CD8-positive, alpha-beta memory T cell (primary cell): ENCODE measurements at regions not wholly inside any gene's neighbourhood (a gene's known extent, or its start where the extent isn't known, plus 50 kb on each side); places are given as distances from the start of the nearest gene placed in this dataset.
A peak's percentile ranks its signal among the peaks of the same experiment; 100 is the strongest.

Experiments
- CTCF ChIA-PET: fragments of 350-600 bp; sonication (Branson Sonifier 250); formaldehyde crosslinking; loops from one replicate; lab custom pipeline; 2021; ENCODE audit warnings: antibody characterized with exemption; lab: Charles Lee
- POLR2A ChIA-PET: fragments of 350-600 bp; sonication (Branson Sonifier 250); formaldehyde crosslinking; loops from one replicate; lab custom pipeline; 2021; ENCODE audit warnings: antibody characterized with exemption; lab: Charles Lee
- DNase-seq, 5 donors: peaks; one replicate each; pipeline versions ENCODE4 v3.0.0 to v3.0.0-alpha.2; 2020 to 2022; ENCODE audit warnings: mixed read lengths in 1 of 5
- H3K27ac ChIP-seq: one replicate; pipeline ENCODE4 v1.7.0; 2013; ENCODE audit warnings: low read depth, mild to moderate bottlenecking, low read length, moderate library complexity
- H3K27me3 ChIP-seq: 2 replicates; pipeline ENCODE4 v1.7.0; 2013; ENCODE audit warnings: low read length, mild to moderate bottlenecking; ENCODE audit not compliant: insufficient read depth, poor library complexity, severe bottlenecking
- H3K36me3 ChIP-seq: 2 replicates; pipeline ENCODE4 v1.7.0; 2013; ENCODE audit warnings: mild to moderate bottlenecking, low read length, moderate library complexity; ENCODE audit not compliant: insufficient read depth
- H3K4me1 ChIP-seq: 2 replicates; pipeline ENCODE4 v1.7.0; 2013; ENCODE audit warnings: mild to moderate bottlenecking, low read length, moderate library complexity; ENCODE audit not compliant: insufficient read depth
- H3K4me3 ChIP-seq: 2 replicates; pipeline ENCODE4 v1.7.0; 2013; ENCODE audit warnings: mild to moderate bottlenecking, low read length
- H3K9me3 ChIP-seq: 2 replicates; pipeline ENCODE4 v1.7.0; 2013; ENCODE audit warnings: mild to moderate bottlenecking, low read length
- H3K27ac Mint-ChIP-seq, 8 donors: one replicate each; pipeline ENCODE4 v1.8.0; 2020 to 2021; ENCODE audit warnings: mixed read lengths in 8 of 8, mild to moderate bottlenecking in 6 of 8, inconsistent platforms in 3 of 8, moderate library complexity in 3 of 8
- H3K27me3 Mint-ChIP-seq, 2 donors: one replicate each; pipeline ENCODE4 v1.8.0; 2020 to 2021; ENCODE audit warnings: mixed read lengths in 2 of 2, mild to moderate bottlenecking in 1 of 2, moderate library complexity in 1 of 2
- H3K36me3 Mint-ChIP-seq, 3 donors: one replicate each; pipeline ENCODE4 v1.8.0; 2020 to 2021; ENCODE audit warnings: mixed read lengths in 3 of 3, inconsistent platforms in 1 of 3, mild to moderate bottlenecking in 1 of 3
- H3K4me1 Mint-ChIP-seq, 3 donors: one replicate each; pipeline ENCODE4 v1.8.0; 2020 to 2021; ENCODE audit warnings: mixed read lengths in 3 of 3, inconsistent platforms in 1 of 3, mild to moderate bottlenecking in 1 of 3
- H3K4me3 Mint-ChIP-seq, 7 donors: one replicate each; pipeline ENCODE4 v1.8.0; 2020 to 2021; ENCODE audit warnings: mixed read lengths in 7 of 7, mild to moderate bottlenecking in 6 of 7, moderate library complexity in 4 of 7, inconsistent platforms in 2 of 7
- H3K9me3 Mint-ChIP-seq, 5 donors: one replicate each; pipeline ENCODE4 v1.8.0; 2020 to 2022; ENCODE audit warnings: mixed read lengths in 5 of 5, mild to moderate bottlenecking in 3 of 5, moderate library complexity in 2 of 5, inconsistent platforms in 1 of 5

GRCh38 chr6:4004249-4004648 is 74.7 kb downstream of the FAM217A start:
- Histone ChIP-seq H3K4me1 (peaks cover 7% of the 10 kb centered on the region), H3K4me3 (no peak overlapping the region), H3K27me3 (no peaks in the 10 kb centered on the region), H3K27ac (no peak overlapping the region), H3K36me3 (no peaks in the 10 kb centered on the region), H3K9me3 (no peaks in the 10 kb centered on the region)
- Mint-ChIP-seq H3K4me1 (peaks cover 15 to 46% (median 33%) of the 10 kb centered on the region in 3 donors), H3K27ac (peak overlapping the region in 2 of 8 donors; percentile 33 to 46), H3K36me3 (peaks cover 0 to 13% (median 2%) of the 10 kb centered on the region in 3 donors), H3K9me3 (no peaks in the 10 kb centered on the region), H3K4me3 (no peak overlapping the region), H3K27me3 (no peaks in the 10 kb centered on the region)
- ChIA-PET CTCF (no interaction called here), POLR2A (no interaction called here)
- DNase-seq = no peak

- DNase-seq = peak in 2 of 5 donors; percentile 41 to 53
- CTCF ChIA-PET = interaction anchor here (1.3 to 3.9 kb wide), 9 partner anchors 10 to 265 kb away, joined by 3 to 26 read pairs (median 5); partner anchors contain the start of gene FAM50B
- Histone ChIP-seq H3K9me3 (no peaks in the 10 kb centered on the region), H3K4me1 (peaks cover 38% of the 10 kb centered on the region), H3K27me3 (no peaks in the 10 kb centered on the region), H3K27ac (no peak overlapping the region), H3K36me3 (no peaks in the 10 kb centered on the region), H3K4me3 (no peak overlapping the region)
- peaks cover 0 to 24% (median 7%) of the 10 kb centered on the region in 3 donors for H3K36me3 Mint-ChIP-seq
- H3K27ac Mint-ChIP-seq = peak overlapping the region in 7 of 8 donors; percentile 19 to 64 (median 54)
- no peaks in the 10 kb centered on the region for H3K27me3 Mint-ChIP-seq
- peaks cover 45 to 65% (median 63%) of the 10 kb centered on the region in 3 donors for H3K4me1 Mint-ChIP-seq
- H3K9me3 Mint-ChIP-seq = no peaks in the 10 kb centered on the region
- no peak overlapping the region for H3K4me3 Mint-ChIP-seq
- POLR2A ChIA-PET = no interaction called here
Measured at GRCh38 chr6:4008324-4009047, 70.5 kb downstream of the FAM217A start.

GRCh38 chr6:4009486-4009885 is 69.5 kb downstream of the FAM217A start:
- H3K9me3 Mint-ChIP-seq = no peaks in the 10 kb centered on the region
- peaks cover 44 to 70% (median 69%) of the 10 kb centered on the region in 3 donors for H3K4me1 Mint-ChIP-seq
- DNase-seq = no peak
- peak overlapping the region in 7 of 8 donors; percentile 28 to 86 (median 62) for H3K27ac Mint-ChIP-seq
- H3K27me3 Mint-ChIP-seq = no peaks in the 10 kb centered on the region
- CTCF ChIA-PET = interaction anchor here (0.9 to 3.9 kb wide), 5 partner anchors 9 to 266 kb away, joined by 4 to 26 read pairs (median 6); partner anchors contain the start of gene FAM50B
- no peak overlapping the region for H3K4me3 ChIP-seq
- H3K4me1 ChIP-seq = peaks cover 44% of the 10 kb centered on the region
- no peaks in the 10 kb centered on the region for H3K27me3 ChIP-seq
- POLR2A ChIA-PET = no interaction called here
- H3K36me3 Mint-ChIP-seq = peaks cover 0 to 24% (median 7%) of the 10 kb centered on the region in 3 donors
- H3K27ac ChIP-seq = no peak overlapping the region
- no peaks in the 10 kb centered on the region for H3K36me3 ChIP-seq
- H3K9me3 ChIP-seq = no peaks in the 10 kb centered on the region
- H3K4me3 Mint-ChIP-seq = peak overlapping the region in 1 of 7 donors; percentile 17

- Histone ChIP-seq H3K36me3 (no peaks in the 10 kb centered on the region), H3K4me3 (no peak overlapping the region), H3K9me3 (no peaks in the 10 kb centered on the region), H3K4me1 (peaks cover 45% of the 10 kb centered on the region), H3K27me3 (no peaks in the 10 kb centered on the region), H3K27ac (no peak overlapping the region)
- H3K27me3 Mint-ChIP-seq = no peaks in the 10 kb centered on the region
- H3K4me3 Mint-ChIP-seq = peak overlapping the region in 1 of 7 donors; percentile 17
- H3K9me3 Mint-ChIP-seq = no peaks in the 10 kb centered on the region
- ChIA-PET POLR2A (no interaction called here), CTCF (interaction anchor here (0.9 to 3.9 kb wide), 3 partner anchors 8 to 32 kb away, joined by 4 to 26 read pairs (median 13); a partner anchor contains a TSS)
- peak overlapping the region in 6 of 8 donors; percentile 21 to 86 (median 59) for H3K27ac Mint-ChIP-seq
- DNase-seq = no peak
- peaks cover 0 to 27% (median 7%) of the 10 kb centered on the region in 3 donors for H3K36me3 Mint-ChIP-seq
- H3K4me1 Mint-ChIP-seq = peaks cover 48 to 73% (median 72%) of the 10 kb centered on the region in 3 donors
Measured at GRCh38 chr6:4010048-4010447, 68.9 kb downstream of the FAM217A start.

- Mint-ChIP-seq H3K4me1 (peaks cover 52 to 78% (median 77%) of the 10 kb centered on the region in 3 donors), H3K4me3 (peak overlapping the region; percentile 5 to 78 (median 65)), H3K9me3 (no peaks in the 10 kb centered on the region), H3K27me3 (no peaks in the 10 kb centered on the region), H3K36me3 (peaks cover 0 to 25% (median 7%) of the 10 kb centered on the region in 3 donors), H3K27ac (peak overlapping the region; percentile 25 to 92 (median 77))
- H3K9me3 ChIP-seq = no peaks in the 10 kb centered on the region
- no peaks in the 10 kb centered on the region for H3K36me3 ChIP-seq
- ChIA-PET CTCF (interaction anchor here (3.0 kb wide), 1 partner anchor 11 kb away, joined by 16 read pairs; a partner anchor contains a TSS), POLR2A (no interaction called here)
- peaks cover 49% of the 10 kb centered on the region for H3K4me1 ChIP-seq
- H3K4me3 ChIP-seq = no peak overlapping the region
- no peak overlapping the region for H3K27ac ChIP-seq
- no peaks in the 10 kb centered on the region for H3K27me3 ChIP-seq
- peak in 3 of 5 donors; percentile 11 to 40 (median 31) for DNase-seq
Measured at GRCh38 chr6:4010689-4011090, 68.2 kb downstream of the FAM217A start.

- H3K27ac Mint-ChIP-seq = peak overlapping the region in 7 of 8 donors; percentile 29 to 89 (median 59)
- ChIA-PET CTCF (interaction anchor here (3.0 kb wide), 1 partner anchor 9 kb away, joined by 16 read pairs; a partner anchor contains a TSS), POLR2A (no interaction called here)
- no peaks in the 10 kb centered on the region for H3K36me3 ChIP-seq
- H3K9me3 ChIP-seq = no peaks in the 10 kb centered on the region
- H3K4me3 Mint-ChIP-seq = peak overlapping the region in 1 of 7 donors; percentile 48
- no peak for DNase-seq
- H3K9me3 Mint-ChIP-seq = no peaks in the 10 kb centered on the region
- no peaks in the 10 kb centered on the region for H3K27me3 ChIP-seq
- peaks cover 63% of the 10 kb centered on the region for H3K4me1 ChIP-seq
- H3K4me1 Mint-ChIP-seq = peaks cover 65 to 92% (median 90%) of the 10 kb centered on the region in 3 donors
- no peak overlapping the region for H3K4me3 ChIP-seq
- no peak overlapping the region for H3K27ac ChIP-seq
- H3K27me3 Mint-ChIP-seq = no peaks in the 10 kb centered on the region
- H3K36me3 Mint-ChIP-seq = peaks cover 0 to 28% (median 7%) of the 10 kb centered on the region in 3 donors
Measured at GRCh38 chr6:4012826-4013225, 66.1 kb downstream of the FAM217A start.

- Mint-ChIP-seq H3K27me3 (no peaks in the 10 kb centered on the region), H3K9me3 (no peaks in the 10 kb centered on the region), H3K4me3 (peak overlapping the region; percentile 90 to 98 (median 96)), H3K36me3 (peaks cover 0 to 51% (median 6%) of the 10 kb centered on the region in 3 donors), H3K4me1 (peaks cover 63 to 87% (median 82%) of the 10 kb centered on the region in 3 donors), H3K27ac (peak overlapping the region; percentile 95 to 100 (median 98))
- ChIA-PET POLR2A (interaction anchor here (0.6 to 1.7 kb wide), 3 partner anchors 119 to 897 kb away, joined by 3 to 16 read pairs (median 13); partner anchors contain the start of genes ECI2 and FAM50B), CTCF (interaction anchor here (1.4 to 2.5 kb wide), 4 partner anchors 39 to 168 kb away, joined by 3 to 11 read pairs (median 8); partner anchors contain the start of genes ECI2 and FAM50B)
- Histone ChIP-seq H3K36me3 (no peaks in the 10 kb centered on the region), H3K27ac (peak overlapping the region; percentile 93), H3K9me3 (no peaks in the 10 kb centered on the region), H3K4me1 (peaks cover 54% of the 10 kb centered on the region), H3K27me3 (no peaks in the 10 kb centered on the region), H3K4me3 (peak overlapping the region; percentile 74)
- DNase-seq = peak in 1 of 5 donors; percentile 18
Measured at GRCh38 chr6:4017058-4017739, 61.7 kb downstream of the FAM217A start.
